WTC11 (cell line): ENCODE measurements at regions not wholly inside any gene's neighbourhood (a gene's known extent, or its start where the extent isn't known, plus 50 kb on each side); places are given as distances from the start of the nearest gene placed in this dataset.

ENCODE experiments used
- ATAC-seq: fragments of 200-7000 bp; cut with Tn5 transposase; 2 replicates; pipeline ENCODE4 v1.10.0; 2021; ENCODE audit warnings: mild to moderate bottlenecking, moderate library complexity
- CTCF ChIA-PET: fragments of 300-600 bp; sonication (Branson Sonifier 250); formaldehyde crosslinking; loops from one replicate; lab custom pipeline; 2021; ENCODE audit warnings: antibody characterized with exemption; lab: Charles Lee
- POLR2A ChIA-PET: fragments of 350-600 bp; sonication (Branson Sonifier 250); formaldehyde crosslinking; loops from one replicate; lab custom pipeline; 2021; ENCODE audit warnings: antibody characterized with exemption; lab: Charles Lee
- DNase-seq: peaks from one replicate; pipeline ENCODE4 v3.0.0; 2021; ENCODE audit warnings: low spot score
- H3K27ac Mint-ChIP-seq: 2 replicates; pipeline ENCODE4 v1.8.0; 2021; ENCODE audit warnings: mixed read lengths
- H3K27me3 Mint-ChIP-seq: 2 replicates; pipeline ENCODE4 v1.8.0; 2021; ENCODE audit warnings: low read depth, mild to moderate bottlenecking, moderate library complexity, mixed read lengths
- H3K36me3 Mint-ChIP-seq: 2 replicates; pipeline ENCODE4 v1.8.0; 2021; ENCODE audit warnings: mixed read lengths
- H3K4me1 Mint-ChIP-seq: 2 replicates; pipeline ENCODE4 v1.8.0; 2022; ENCODE audit warnings: mixed read lengths
- H3K4me3 Mint-ChIP-seq: 2 replicates; pipeline ENCODE4 v1.8.0; 2021; ENCODE audit warnings: mild to moderate bottlenecking, moderate library complexity, mixed read lengths
- H3K9me3 Mint-ChIP-seq: 2 replicates; pipeline ENCODE4 v1.8.0; 2021; ENCODE audit warnings: mixed read lengths
- AFF4 ChIP-seq: sonication (generic); formaldehyde crosslinking; IDR thresholded peaks from 2 replicates; pipeline ENCODE4 v1.8.1; 2023; ENCODE audit warnings: mild to moderate bottlenecking, missing genetic modification reagents, borderline replicate concordance
- ATF1 ChIP-seq: sonication (generic); formaldehyde crosslinking; IDR thresholded peaks from 2 replicates; pipeline ENCODE4 v1.8.1; 2023; ENCODE audit warnings: mild to moderate bottlenecking, moderate library complexity, missing genetic modification reagents
- CBFB ChIP-seq: sonication (generic); formaldehyde crosslinking; IDR thresholded peaks from 2 replicates; pipeline ENCODE4 v1.8.1; 2022; ENCODE audit warnings: mild to moderate bottlenecking, low read depth, missing genetic modification reagents
- GTF2I ChIP-seq: fragments of 250-450 bp; sonication (Bioruptor Pico); conservative IDR thresholded peaks from 2 replicates; pipeline ENCODE4 v1.4.0; 2021; ENCODE audit warnings: mild to moderate bottlenecking
- IRF1 ChIP-seq: sonication (generic); formaldehyde crosslinking; IDR thresholded peaks from 2 replicates; pipeline ENCODE4 v1.8.0; 2023; ENCODE audit warnings: missing genetic modification reagents
- JAZF1 ChIP-seq: fragments of 250-450 bp; sonication (Bioruptor Pico); IDR thresholded peaks from 2 replicates; pipeline ENCODE4 v1.9.0; 2021; ENCODE audit warnings: moderate library complexity, mild to moderate bottlenecking, inconsistent platforms
- MLX ChIP-seq: sonication (generic); formaldehyde crosslinking; IDR thresholded peaks from 2 replicates; pipeline ENCODE4 v1.8.1; 2023; ENCODE audit warnings: mild to moderate bottlenecking, missing genetic modification reagents, moderate library complexity
- NR2C2 ChIP-seq: sonication (generic); formaldehyde crosslinking; IDR thresholded peaks from 2 replicates; pipeline ENCODE4 v1.8.0; 2022; ENCODE audit warnings: mild to moderate bottlenecking, missing genetic modification reagents
- OVOL2 ChIP-seq: fragments of 250-450 bp; sonication (Bioruptor Pico); IDR thresholded peaks from 2 replicates; pipeline ENCODE4 v1.9.0; 2021; ENCODE audit warnings: mild to moderate bottlenecking, borderline replicate concordance
- PRRX2 ChIP-seq: fragments of 250-450 bp; sonication (Bioruptor Pico); IDR thresholded peaks from 2 replicates; pipeline ENCODE4 v1.8.0; 2021; ENCODE audit warnings: mild to moderate bottlenecking
- RELA ChIP-seq: sonication (generic); formaldehyde crosslinking; IDR thresholded peaks from 2 replicates; pipeline ENCODE4 v1.8.1; 2022; ENCODE audit warnings: missing genetic modification reagents, mild to moderate bottlenecking, borderline replicate concordance
- USF1 ChIP-seq: sonication (generic); formaldehyde crosslinking; IDR thresholded peaks from 2 replicates; pipeline ENCODE4 v1.8.0; 2022; ENCODE audit warnings: mild to moderate bottlenecking, missing genetic modification reagents
- ZBTB21 ChIP-seq: sonication (generic); formaldehyde crosslinking; IDR thresholded peaks from 2 replicates; pipeline ENCODE4 v1.8.1; 2023; ENCODE audit warnings: mild to moderate bottlenecking, missing genetic modification reagents, borderline replicate concordance
- ZNF281 ChIP-seq: sonication (generic); formaldehyde crosslinking; IDR thresholded peaks from 2 replicates; pipeline ENCODE4 v1.8.0; 2023; ENCODE audit warnings: mild to moderate bottlenecking, missing genetic modification reagents
- ZNF423 ChIP-seq: fragments of 250-450 bp; sonication (Bioruptor Pico); IDR thresholded peaks from 2 replicates; pipeline ENCODE4 v2.1.2; 2022; ENCODE audit warnings: mild to moderate bottlenecking, moderate library complexity
- ZNF671 ChIP-seq: fragments of 250-450 bp; sonication (Bioruptor Pico); IDR thresholded peaks from 2 replicates; pipeline ENCODE4 v1.8.0; 2021; ENCODE audit warnings: mild to moderate bottlenecking
- TF ChIP-seq, protein P1 (sequence below): sonication (generic); formaldehyde crosslinking; conservative IDR thresholded peaks from 2 replicates; pipeline ENCODE4 v1.8.1; 2023; ENCODE audit warnings: mild to moderate bottlenecking, low read depth, missing genetic modification reagents, moderate library complexity
- TF ChIP-seq, protein P2 (sequence below): fragments of 200-600 bp; IDR thresholded peaks from 2 replicates; pipeline ENCODE4 v1.8.0; 2022; ENCODE audit warnings: antibody characterized with exemption
- TF ChIP-seq, protein P3 (sequence below): sonication (generic); formaldehyde crosslinking; IDR thresholded peaks from 2 replicates; pipeline ENCODE4 v1.8.0; 2022; ENCODE audit warnings: mild to moderate bottlenecking, missing genetic modification reagents

DNA sequence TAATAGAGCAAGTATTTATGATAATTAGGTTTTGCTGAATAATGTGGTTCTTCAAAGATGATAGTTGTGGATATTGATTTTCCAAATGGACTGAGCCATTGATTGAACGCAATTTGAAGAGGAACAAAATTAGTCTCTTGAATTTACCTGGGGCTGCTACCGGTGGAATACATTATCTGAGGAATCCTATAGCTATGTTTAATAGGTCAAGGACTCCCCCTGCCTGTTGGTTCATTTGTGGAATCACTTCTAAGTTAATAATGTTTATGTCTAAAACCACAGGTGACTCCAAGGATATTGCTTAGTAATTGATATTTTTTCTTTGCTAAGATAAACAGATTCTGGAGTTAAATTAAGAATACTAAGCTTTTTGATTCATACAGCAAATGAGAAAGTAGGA lies 576.0 kb upstream of the PABPC4L start:
- Mint-ChIP-seq H3K4me1 (peaks cover 12% of the 10 kb centered on the region), H3K4me3 (no peak overlapping the region), H3K9me3 (peaks cover 25% of the 10 kb centered on the region), H3K36me3 (peaks cover 28% of the 10 kb centered on the region), H3K27me3 (no peaks in the 10 kb centered on the region), H3K27ac (no peak overlapping the region)
- TF ChIP-seq, protein P1, sequence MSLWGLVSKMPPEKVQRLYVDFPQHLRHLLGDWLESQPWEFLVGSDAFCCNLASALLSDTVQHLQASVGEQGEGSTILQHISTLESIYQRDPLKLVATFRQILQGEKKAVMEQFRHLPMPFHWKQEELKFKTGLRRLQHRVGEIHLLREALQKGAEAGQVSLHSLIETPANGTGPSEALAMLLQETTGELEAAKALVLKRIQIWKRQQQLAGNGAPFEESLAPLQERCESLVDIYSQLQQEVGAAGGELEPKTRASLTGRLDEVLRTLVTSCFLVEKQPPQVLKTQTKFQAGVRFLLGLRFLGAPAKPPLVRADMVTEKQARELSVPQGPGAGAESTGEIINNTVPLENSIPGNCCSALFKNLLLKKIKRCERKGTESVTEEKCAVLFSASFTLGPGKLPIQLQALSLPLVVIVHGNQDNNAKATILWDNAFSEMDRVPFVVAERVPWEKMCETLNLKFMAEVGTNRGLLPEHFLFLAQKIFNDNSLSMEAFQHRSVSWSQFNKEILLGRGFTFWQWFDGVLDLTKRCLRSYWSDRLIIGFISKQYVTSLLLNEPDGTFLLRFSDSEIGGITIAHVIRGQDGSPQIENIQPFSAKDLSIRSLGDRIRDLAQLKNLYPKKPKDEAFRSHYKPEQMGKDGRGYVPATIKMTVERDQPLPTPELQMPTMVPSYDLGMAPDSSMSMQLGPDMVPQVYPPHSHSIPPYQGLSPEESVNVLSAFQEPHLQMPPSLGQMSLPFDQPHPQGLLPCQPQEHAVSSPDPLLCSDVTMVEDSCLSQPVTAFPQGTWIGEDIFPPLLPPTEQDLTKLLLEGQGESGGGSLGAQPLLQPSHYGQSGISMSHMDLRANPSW (CRISPR knock-in tag): no peak
- TF ChIP-seq, protein P2, sequence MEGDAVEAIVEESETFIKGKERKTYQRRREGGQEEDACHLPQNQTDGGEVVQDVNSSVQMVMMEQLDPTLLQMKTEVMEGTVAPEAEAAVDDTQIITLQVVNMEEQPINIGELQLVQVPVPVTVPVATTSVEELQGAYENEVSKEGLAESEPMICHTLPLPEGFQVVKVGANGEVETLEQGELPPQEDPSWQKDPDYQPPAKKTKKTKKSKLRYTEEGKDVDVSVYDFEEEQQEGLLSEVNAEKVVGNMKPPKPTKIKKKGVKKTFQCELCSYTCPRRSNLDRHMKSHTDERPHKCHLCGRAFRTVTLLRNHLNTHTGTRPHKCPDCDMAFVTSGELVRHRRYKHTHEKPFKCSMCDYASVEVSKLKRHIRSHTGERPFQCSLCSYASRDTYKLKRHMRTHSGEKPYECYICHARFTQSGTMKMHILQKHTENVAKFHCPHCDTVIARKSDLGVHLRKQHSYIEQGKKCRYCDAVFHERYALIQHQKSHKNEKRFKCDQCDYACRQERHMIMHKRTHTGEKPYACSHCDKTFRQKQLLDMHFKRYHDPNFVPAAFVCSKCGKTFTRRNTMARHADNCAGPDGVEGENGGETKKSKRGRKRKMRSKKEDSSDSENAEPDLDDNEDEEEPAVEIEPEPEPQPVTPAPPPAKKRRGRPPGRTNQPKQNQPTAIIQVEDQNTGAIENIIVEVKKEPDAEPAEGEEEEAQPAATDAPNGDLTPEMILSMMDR: peak; percentile 24; the same call in 1 of the 2 replicates
- ATAC-seq: peak; percentile 71
- ChIA-PET POLR2A (no interaction called here), CTCF (interaction anchor here (0.6 to 1.8 kb wide), 8 partner anchors 69 to 1238 kb away, joined by 3 to 5 read pairs (median 4); no protein-coding TSS in a partner anchor)
- DNase-seq: no peak

GRCh38 chr4:134773497-134774000 lies 572.0 kb upstream of the PABPC4L start:
- H3K27me3 Mint-ChIP-seq: no peaks in the 10 kb centered on the region
- no peak overlapping the region for H3K4me3 Mint-ChIP-seq
- peaks cover 28% of the 10 kb centered on the region for H3K36me3 Mint-ChIP-seq
- peaks cover 12% of the 10 kb centered on the region for H3K4me1 Mint-ChIP-seq
- ChIA-PET POLR2A (no interaction called here), CTCF (no interaction called here)
- DNase-seq: no peak
- H3K27ac Mint-ChIP-seq: no peak overlapping the region
- H3K9me3 Mint-ChIP-seq: peaks cover 35% of the 10 kb centered on the region
- no peak for TF ChIP-seq ATF1
- no peak for TF ChIP-seq RELA (CRISPR knock-in tag)
- TF ChIP-seq NR2C2 (CRISPR knock-in tag): no peak
- TF ChIP-seq ZNF423 (CRISPR knock-in tag): no peak
- no peak for TF ChIP-seq GTF2I
- no peak for TF ChIP-seq ZNF671 (CRISPR knock-in tag)
- TF ChIP-seq AFF4 (CRISPR knock-in tag): no peak
- TF ChIP-seq USF1 (CRISPR knock-in tag): no peak
- no peak for TF ChIP-seq OVOL2 (CRISPR knock-in tag)
- no peak for TF ChIP-seq CBFB (CRISPR knock-in tag)
- no peak for TF ChIP-seq MLX
- TF ChIP-seq ZNF281 (CRISPR knock-in tag): no peak
- TF ChIP-seq IRF1 (CRISPR knock-in tag): no peak
- TF ChIP-seq PRRX2 (CRISPR knock-in tag): no peak
- TF ChIP-seq JAZF1 (CRISPR knock-in tag): no peak
- TF ChIP-seq, protein P3, sequence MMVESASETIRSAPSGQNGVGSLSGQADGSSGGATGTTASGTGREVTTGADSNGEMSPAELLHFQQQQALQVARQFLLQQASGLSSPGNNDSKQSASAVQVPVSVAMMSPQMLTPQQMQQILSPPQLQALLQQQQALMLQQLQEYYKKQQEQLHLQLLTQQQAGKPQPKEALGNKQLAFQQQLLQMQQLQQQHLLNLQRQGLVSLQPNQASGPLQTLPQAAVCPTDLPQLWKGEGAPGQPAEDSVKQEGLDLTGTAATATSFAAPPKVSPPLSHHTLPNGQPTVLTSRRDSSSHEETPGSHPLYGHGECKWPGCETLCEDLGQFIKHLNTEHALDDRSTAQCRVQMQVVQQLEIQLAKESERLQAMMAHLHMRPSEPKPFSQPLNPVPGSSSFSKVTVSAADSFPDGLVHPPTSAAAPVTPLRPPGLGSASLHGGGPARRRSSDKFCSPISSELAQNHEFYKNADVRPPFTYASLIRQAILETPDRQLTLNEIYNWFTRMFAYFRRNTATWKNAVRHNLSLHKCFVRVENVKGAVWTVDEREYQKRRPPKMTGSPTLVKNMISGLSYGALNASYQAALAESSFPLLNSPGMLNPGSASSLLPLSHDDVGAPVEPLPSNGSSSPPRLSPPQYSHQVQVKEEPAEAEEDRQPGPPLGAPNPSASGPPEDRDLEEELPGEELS: no peak
- TF ChIP-seq ZBTB21: no peak
- TF ChIP-seq, all 79 proteins: peak for 0
- no peak for ATAC-seq
